ENCODE measurements at regions not wholly inside any gene's neighbourhood (a gene's known extent, or its start where the extent isn't known, plus 50 kb on each side); places are given as distances from the start of the nearest gene placed in this dataset.

GRCh38 chr5:18119156-18119785 is 485.0 kb downstream of the TAF11L14 start:
- no peak for TF ChIP-seq CTCF (IDR thresholded peaks at IDR 0.05; ENCODE audit: insufficient read depth, low read length)
- no peak for TF ChIP-seq REST (IDR thresholded peaks at IDR 0.05; ENCODE audit: insufficient replicate concordance, low read depth)
- TF ChIP-seq POLR2AphosphoS5 (IDR thresholded peaks at IDR 0.05; ENCODE audit: low read depth) = no peak

Data from HL-60 (cell line).